Coronary artery (tissue), 2 donors: ENCODE measurements at regions not wholly inside any gene's neighbourhood (a gene's known extent, or its start where the extent isn't known, plus 50 kb on each side); places are given as distances from the start of the nearest gene placed in this dataset.
A peak's percentile ranks its signal among the peaks of the same experiment; 100 is the strongest.

Experiments used
- DNase-seq: peaks from one replicate; pipeline ENCODE4 v3.0.0-alpha.2; 2017; ENCODE audit warnings: low spot score
- H3K27ac ChIP-seq, 2 donors: fragments of 200-600 bp; sonication (generic); one replicate each; pipeline ENCODE4 v1.5.1; 2016 to 2019
- H3K4me3 ChIP-seq: fragments of 200-600 bp; sonication (generic); 2 replicates; pipeline ENCODE4 v1.5.1; 2016; ENCODE audit warnings: mild to moderate bottlenecking, moderate library complexity
- CTCF ChIP-seq: fragments of 200-600 bp; sonication (generic); IDR thresholded peaks from one replicate; pipeline ENCODE4 v1.5.1; 2019; ENCODE audit warnings: antibody characterized with exemption

- no peak for DNase-seq
- TF ChIP-seq CTCF, result no peak
- no peak overlapping the region for H3K27ac ChIP-seq
- peak overlapping the region; percentile 67 for H3K4me3 ChIP-seq
Observed at GRCh38 chr2:106581755-106582147, 94.6 kb downstream of the CD8B2 start.

GRCh38 chr2:106582148-106583143, 95.3 kb downstream of the CD8B2 start:
- DNase-seq, result no peak
- Histone ChIP-seq H3K27ac (no peak overlapping the region), H3K4me3 (peak overlapping the region; percentile 67)
- TF ChIP-seq CTCF, result peak; percentile 76

GRCh38 chr2:106584304-106584954, 97.3 kb downstream of the CD8B2 start:
- DNase-seq, result no peak
- H3K27ac ChIP-seq, result no peak overlapping the region
- no peak overlapping the region for H3K4me3 ChIP-seq
- TF ChIP-seq CTCF, result no peak

- TF ChIP-seq CTCF, result no peak
- no peak for DNase-seq
- Histone ChIP-seq H3K27ac (no peak overlapping the region), H3K4me3 (no peak overlapping the region)
Observed at GRCh38 chr2:106596844-106597243, 109.7 kb downstream of the CD8B2 start.

- no peak for DNase-seq
- no peak for TF ChIP-seq CTCF
- no peak overlapping the region for H3K27ac ChIP-seq
- no peak overlapping the region for H3K4me3 ChIP-seq
Observed at GRCh38 chr2:106599540-106599939, 112.4 kb downstream of the CD8B2 start.

- Histone ChIP-seq H3K4me3 (no peak overlapping the region), H3K27ac (no peak overlapping the region)
- no peak for DNase-seq
- no peak for TF ChIP-seq CTCF
Observed at GRCh38 chr2:106602042-106602441, 114.9 kb downstream of the CD8B2 start.

- no peak for TF ChIP-seq CTCF
- no peak for DNase-seq
- H3K4me3 ChIP-seq, result no peak overlapping the region
- no peak overlapping the region for H3K27ac ChIP-seq
Observed at GRCh38 chr2:106606652-106607051, 119.5 kb downstream of the CD8B2 start.
